H9 (cell line): ENCODE measurements at regions not wholly inside any gene's neighbourhood (a gene's known extent, or its start where the extent isn't known, plus 50 kb on each side); places are given as distances from the start of the nearest gene placed in this dataset.

Experiments used
- DNase-seq: peaks from one replicate; pipeline ENCODE4 v3.0.0-alpha.2; 2017
- H2AFZ ChIP-seq: one replicate; pipeline ENCODE4 v1.6.1; 2013; ENCODE audit warnings: mild to moderate bottlenecking, low read length, control low read depth, moderate library complexity
- H2AK5ac ChIP-seq: 2 replicates; pipeline ENCODE4 v1.6.1; 2013; ENCODE audit warnings: low read length, control low read depth, mixed read lengths; ENCODE audit not compliant: insufficient read length
- H2BK120ac ChIP-seq: one replicate; pipeline ENCODE4 v1.6.1; 2013; ENCODE audit warnings: low read depth, mild to moderate bottlenecking, low read length, control low read depth, inconsistent platforms; ENCODE audit not compliant: poor library complexity, severe bottlenecking
- H2BK12ac ChIP-seq: 2 replicates; pipeline ENCODE4 v1.6.1; 2013; ENCODE audit warnings: low read length, control low read depth, mixed read lengths, low read depth; ENCODE audit not compliant: insufficient read length
- H2BK15ac ChIP-seq: 2 replicates; pipeline ENCODE4 v1.6.1; 2013; ENCODE audit warnings: low read depth, low read length, control low read depth
- H2BK20ac ChIP-seq: one replicate; pipeline ENCODE4 v1.6.1; 2013; ENCODE audit warnings: low read depth, mild to moderate bottlenecking, low read length, control low read depth, inconsistent platforms; ENCODE audit not compliant: poor library complexity, severe bottlenecking
- H2BK5ac ChIP-seq: 2 replicates; pipeline ENCODE4 v1.6.1; 2013; ENCODE audit warnings: low read length, control low read depth, mixed read lengths; ENCODE audit not compliant: insufficient read length
- H3K14ac ChIP-seq: 2 replicates; pipeline ENCODE4 v1.6.1; 2013; ENCODE audit warnings: low read length, control low read depth; ENCODE audit not compliant: insufficient read depth
- H3K18ac ChIP-seq: 2 replicates; pipeline ENCODE4 v1.6.1; 2013; ENCODE audit warnings: low read depth, mild to moderate bottlenecking, mixed read lengths, low read length, control low read depth; ENCODE audit not compliant: insufficient read length
- H3K23ac ChIP-seq: 2 replicates; pipeline ENCODE4 v1.6.1; 2013; ENCODE audit warnings: low read length, control low read depth, mixed read lengths, low read depth; ENCODE audit not compliant: insufficient read length
- H3K23me2 ChIP-seq: 2 replicates; pipeline ENCODE4 v1.6.1; 2013; ENCODE audit warnings: low read depth, mild to moderate bottlenecking, mixed read lengths, low read length, control low read depth; ENCODE audit not compliant: insufficient read length, poor library complexity, severe bottlenecking
- H3K27ac ChIP-seq: 2 replicates; pipeline ENCODE4 v1.5.1; 2013; ENCODE audit warnings: low read length, control low read depth, mixed read lengths, low read depth; ENCODE audit not compliant: insufficient read length
- H3K27me3 ChIP-seq: 2 replicates; pipeline ENCODE4 v1.6.1; 2013; ENCODE audit warnings: low read length, control low read depth, inconsistent platforms; ENCODE audit not compliant: insufficient read depth
- H3K4ac ChIP-seq: 2 replicates; pipeline ENCODE4 v1.6.1; 2013; ENCODE audit warnings: low read depth, mild to moderate bottlenecking, control low read depth, inconsistent platforms, low read length, moderate library complexity
- H3K4me1 ChIP-seq: 2 replicates; pipeline ENCODE4 v1.6.1; 2013; ENCODE audit warnings: low read length, control low read depth, inconsistent platforms; ENCODE audit not compliant: insufficient read depth
- H3K4me2 ChIP-seq: 2 replicates; pipeline ENCODE4 v1.6.1; 2013; ENCODE audit warnings: low read length, control low read depth, mixed read lengths; ENCODE audit not compliant: insufficient read length, insufficient read depth
- H3K56ac ChIP-seq: 2 replicates; pipeline ENCODE4 v1.6.1; 2013; ENCODE audit warnings: low read depth, mild to moderate bottlenecking, mixed read lengths, low read length, control low read depth; ENCODE audit not compliant: insufficient read length
- H3K79me1 ChIP-seq: 2 replicates; pipeline ENCODE4 v1.6.1; 2013; ENCODE audit warnings: low read depth, mild to moderate bottlenecking, moderate library complexity, low read length, control low read depth, inconsistent platforms; ENCODE audit not compliant: insufficient read depth, poor library complexity, severe bottlenecking
- H3K79me2 ChIP-seq: 2 replicates; pipeline ENCODE4 v1.6.1; 2013; ENCODE audit warnings: low read length, control low read depth, inconsistent platforms; ENCODE audit not compliant: insufficient read depth
- H3K9ac ChIP-seq: 2 replicates; pipeline ENCODE4 v1.6.1; 2013; ENCODE audit warnings: low read length, control low read depth, mixed read lengths; ENCODE audit not compliant: insufficient read length; ENCODE audit errors: extremely low read depth
- H3K9me3 ChIP-seq: one replicate; pipeline ENCODE4 v1.6.1; 2013; ENCODE audit warnings: low read depth, low read length, inconsistent platforms; ENCODE audit not compliant: control insufficient read depth
- H3T11ph ChIP-seq: one replicate; pipeline ENCODE4 v1.6.1; 2013; ENCODE audit warnings: mild to moderate bottlenecking, low read length, control low read depth, inconsistent platforms
- H4K20me1 ChIP-seq: one replicate; pipeline ENCODE4 v1.6.1; 2013; ENCODE audit not compliant: control insufficient read depth, insufficient read length, insufficient read depth
- H4K5ac ChIP-seq: 2 replicates; pipeline ENCODE4 v1.6.1; 2013; ENCODE audit warnings: low read depth, mild to moderate bottlenecking, mixed read lengths, low read length, control low read depth; ENCODE audit not compliant: insufficient read length
- H4K8ac ChIP-seq: replicated peaks from 2 replicates; pipeline ENCODE4 v1.6.1; 2013; ENCODE audit warnings: low read length, control low read depth, mixed read lengths, low read depth; ENCODE audit not compliant: insufficient read length
- H4K91ac ChIP-seq: 2 replicates; pipeline ENCODE4 v1.6.1; 2013; ENCODE audit warnings: low read depth, mild to moderate bottlenecking, moderate library complexity, mixed read lengths, low read length, control low read depth; ENCODE audit not compliant: insufficient read length
- H3K27ac Mint-ChIP-seq, 3 experiments: 2 replicates in 2 of 3; 3 replicates in 1 of 3; pipeline ENCODE4 v1.8.0; 2020 to 2021; ENCODE audit warnings: mixed read lengths in 3 of 3, mild to moderate bottlenecking in 1 of 3, moderate library complexity in 1 of 3
- H3K27me3 Mint-ChIP-seq: 2 replicates; pipeline ENCODE4 v1.8.0; 2021; ENCODE audit warnings: low read depth, mild to moderate bottlenecking, moderate library complexity, mixed read lengths
- H3K36me3 Mint-ChIP-seq, 3 experiments: 2 replicates in 2 of 3; 3 replicates in 1 of 3; pipeline ENCODE4 v1.8.0; 2020 to 2021; ENCODE audit warnings: low read depth in 3 of 3, mixed read lengths in 3 of 3; ENCODE audit not compliant: insufficient read depth in 1 of 3
- H3K4me1 Mint-ChIP-seq, 2 experiments: 2 replicates each; pipeline ENCODE4 v1.8.0; 2020; ENCODE audit warnings: mixed read lengths in 2 of 2
- H3K4me3 Mint-ChIP-seq, 2 experiments: 2 replicates in 1 of 2; 3 replicates in 1 of 2; pipeline ENCODE4 v1.8.0; 2020 to 2021; ENCODE audit warnings: mild to moderate bottlenecking in 2 of 2, mixed read lengths in 2 of 2, moderate library complexity in 1 of 2
- H3K9me3 Mint-ChIP-seq, 2 experiments: 2 replicates in 1 of 2; 3 replicates in 1 of 2; pipeline ENCODE4 v1.8.0; 2020; ENCODE audit warnings: mild to moderate bottlenecking in 2 of 2, mixed read lengths in 2 of 2, moderate library complexity in 1 of 2
- CTCF ChIP-seq: fragments of 200-600 bp; sonication (generic); conservative IDR thresholded peaks from 3 replicates; pipeline ENCODE4 v1.8.0; 2021; ENCODE audit warnings: antibody characterized with exemption, mild to moderate bottlenecking
- WGBS: extraction: QIAGEN DNeasy Blood & Tissue Kit; methylation state at CpG from one replicate; pipeline ENCODE4 v1.1.7; 2013; ENCODE audit warnings: missing lambda C conversion rate, low lambda C conversion rate, mixed read lengths; ENCODE audit not compliant: insufficient read length; ENCODE audit errors: extremely low coverage; 5-methylcytosine and 5-hydroxymethylcytosine counted together

- Histone ChIP-seq H2AFZ (no peak overlapping the region), H3K9ac (no peak overlapping the region), H4K8ac (no peak overlapping the region), H2BK15ac (no peak overlapping the region), H2BK20ac (no peak overlapping the region), H2BK120ac (no peak overlapping the region), H4K20me1 (no peaks in the 10 kb centered on the region), H3K27ac (no peak overlapping the region), H3K23ac (no peak overlapping the region), H3K14ac (no peak overlapping the region), H3T11ph (no peak overlapping the region), H4K91ac (no peak overlapping the region), H2AK5ac (no peak overlapping the region), H3K23me2 (no peaks in the 10 kb centered on the region), H3K27me3 (no peaks in the 10 kb centered on the region), H2BK5ac (no peak overlapping the region), H3K4ac (no peak overlapping the region), H3K79me2 (no peaks in the 10 kb centered on the region), H3K9me3 (no peaks in the 10 kb centered on the region), H4K5ac (no peak overlapping the region), H3K79me1 (no peaks in the 10 kb centered on the region), H3K4me1 (no peaks in the 10 kb centered on the region; the same call in 1 of the 2 replicates), H3K18ac (no peak overlapping the region), H2BK12ac (no peak overlapping the region), H3K56ac (no peak overlapping the region), H3K4me2 (no peak overlapping the region)
- Mint-ChIP-seq H3K4me1 (peaks cover 6 to 8% of the 10 kb centered on the region in 2 experiments; a peak in 3 of 4 replicates), H3K27ac (no peak overlapping the region), H3K9me3 (no peaks in the 10 kb centered on the region), H3K4me3 (no peak overlapping the region), H3K27me3 (no peaks in the 10 kb centered on the region), H3K36me3 (no peaks in the 10 kb centered on the region)
- DNase-seq: no peak
- no peak for TF ChIP-seq CTCF
- WGBS: no CpG with 5 or more reads among the region's 4 CpGs
Measured at GRCh38 chr1:239572183-239572582, 185.8 kb downstream of the CHRM3 start.
